ENCODE measurements at regions not wholly inside any gene's neighbourhood (a gene's known extent, or its start where the extent isn't known, plus 50 kb on each side); places are given as distances from the start of the nearest gene placed in this dataset.

DNA sequence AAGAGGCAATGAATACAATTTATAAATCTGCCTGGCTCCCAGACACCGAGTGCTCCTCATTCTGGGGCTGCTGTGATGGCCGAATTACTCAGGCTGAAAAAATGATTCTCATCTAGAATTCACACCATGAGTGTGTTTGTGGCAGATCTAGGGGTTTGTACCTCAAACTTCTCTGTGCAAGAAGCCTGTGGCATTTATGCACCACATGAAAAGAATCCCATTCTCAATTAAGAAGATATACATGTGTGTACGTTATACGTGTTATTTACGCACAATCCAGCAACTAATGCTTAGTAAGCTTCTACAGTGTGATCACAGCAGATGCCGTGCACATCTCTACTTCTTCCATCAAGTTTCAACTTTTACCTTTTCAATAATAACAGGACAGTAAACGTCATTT is 476.8 kb downstream of the SHQ1 start:
- no peak overlapping the region for H3K4me3 ChIP-seq (ENCODE audit: low read depth, low read length)
- TF ChIP-seq, protein P1, sequence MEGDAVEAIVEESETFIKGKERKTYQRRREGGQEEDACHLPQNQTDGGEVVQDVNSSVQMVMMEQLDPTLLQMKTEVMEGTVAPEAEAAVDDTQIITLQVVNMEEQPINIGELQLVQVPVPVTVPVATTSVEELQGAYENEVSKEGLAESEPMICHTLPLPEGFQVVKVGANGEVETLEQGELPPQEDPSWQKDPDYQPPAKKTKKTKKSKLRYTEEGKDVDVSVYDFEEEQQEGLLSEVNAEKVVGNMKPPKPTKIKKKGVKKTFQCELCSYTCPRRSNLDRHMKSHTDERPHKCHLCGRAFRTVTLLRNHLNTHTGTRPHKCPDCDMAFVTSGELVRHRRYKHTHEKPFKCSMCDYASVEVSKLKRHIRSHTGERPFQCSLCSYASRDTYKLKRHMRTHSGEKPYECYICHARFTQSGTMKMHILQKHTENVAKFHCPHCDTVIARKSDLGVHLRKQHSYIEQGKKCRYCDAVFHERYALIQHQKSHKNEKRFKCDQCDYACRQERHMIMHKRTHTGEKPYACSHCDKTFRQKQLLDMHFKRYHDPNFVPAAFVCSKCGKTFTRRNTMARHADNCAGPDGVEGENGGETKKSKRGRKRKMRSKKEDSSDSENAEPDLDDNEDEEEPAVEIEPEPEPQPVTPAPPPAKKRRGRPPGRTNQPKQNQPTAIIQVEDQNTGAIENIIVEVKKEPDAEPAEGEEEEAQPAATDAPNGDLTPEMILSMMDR (conservative IDR thresholded peaks at IDR 0.05; ENCODE audit: low read depth, low read length): no peak
- no peak for DNase-seq (ENCODE audit: low read depth)

GRCh38 chr3:72370947-72371346 is 477.3 kb downstream of the SHQ1 start:
- no peak for DNase-seq (ENCODE audit: low read depth)
- TF ChIP-seq, protein P1 (conservative IDR thresholded peaks at IDR 0.05; ENCODE audit: low read depth, low read length): no peak
- no peak overlapping the region for H3K4me3 ChIP-seq (ENCODE audit: low read depth, low read length)

DNA sequence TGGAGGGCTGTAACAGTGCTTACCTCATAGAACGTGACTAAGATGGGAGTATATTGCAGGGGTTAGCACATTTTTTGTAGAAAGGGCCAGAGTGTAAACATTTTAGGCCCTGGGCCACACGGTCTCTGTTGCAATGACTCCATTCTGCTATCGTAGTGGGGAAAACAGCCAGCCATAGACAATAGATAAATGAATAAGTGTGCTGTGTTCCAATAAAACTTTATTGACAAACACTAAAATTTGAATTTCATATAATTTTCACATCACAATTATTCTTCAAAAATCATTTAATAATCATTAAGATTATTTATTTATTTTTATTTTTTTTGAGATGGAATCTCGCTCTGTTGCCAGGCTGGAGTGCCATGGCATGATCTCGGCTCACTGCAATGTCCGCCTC is 478.6 kb downstream of the SHQ1 start:
- TF ChIP-seq, protein P1 (conservative IDR thresholded peaks at IDR 0.05; ENCODE audit: low read depth, low read length): no peak
- H3K4me3 ChIP-seq (ENCODE audit: low read depth, low read length): no peak overlapping the region

DNA sequence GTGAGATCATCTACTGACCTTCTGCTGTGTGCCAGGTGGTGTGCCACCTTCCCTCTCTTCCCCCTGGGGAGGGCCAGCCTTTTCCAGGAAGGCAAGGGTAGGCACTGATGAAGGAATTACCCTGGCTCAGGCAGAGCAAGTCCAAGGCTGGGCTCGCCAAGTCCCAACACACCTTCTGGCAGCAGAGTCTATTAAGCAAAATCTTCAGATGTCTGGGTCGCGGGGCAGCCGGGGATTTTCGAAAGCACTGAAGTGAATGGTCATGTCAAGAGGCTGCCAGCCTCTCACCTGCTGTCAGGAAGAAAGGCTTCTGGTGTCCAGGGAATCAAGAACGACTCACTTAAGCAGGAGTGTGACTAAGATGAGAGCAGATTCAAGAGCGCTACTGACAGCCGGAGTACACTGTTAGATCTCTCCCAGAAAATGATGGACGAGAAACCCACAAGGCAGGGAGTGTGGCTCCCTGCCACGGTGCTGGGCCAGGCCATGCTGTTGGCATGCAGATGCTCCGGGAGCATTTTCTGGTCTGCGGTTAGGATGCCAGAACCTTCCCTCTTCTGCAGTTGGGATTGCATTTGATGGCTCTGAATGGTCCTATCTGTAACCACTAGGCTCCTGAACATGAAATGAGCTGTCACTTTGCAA is 479.8 kb downstream of the SHQ1 start:
- TF ChIP-seq, protein P1 (conservative IDR thresholded peaks at IDR 0.05; ENCODE audit: low read depth, low read length): no peak
- no peak overlapping the region for H3K4me3 ChIP-seq (ENCODE audit: low read depth, low read length)
- DNase-seq (ENCODE audit: low read depth): no peak

More for the DNA sequence above, 478.6 kb downstream of the SHQ1 start:
- DNase-seq (ENCODE audit: low read depth): no peak

- TF ChIP-seq, protein P1 (conservative IDR thresholded peaks at IDR 0.05; ENCODE audit: low read depth, low read length): no peak
- DNase-seq (ENCODE audit: low read depth): no peak
- no peak overlapping the region for H3K4me3 ChIP-seq (ENCODE audit: low read depth, low read length)
These were observed 486.3 kb downstream of the SHQ1 start for GRCh38 chr3:72361990-72362389.

GRCh38 chr3:72359743-72360142 is 488.5 kb downstream of the SHQ1 start:
- TF ChIP-seq, protein P1 (conservative IDR thresholded peaks at IDR 0.05; ENCODE audit: low read depth, low read length): no peak
- DNase-seq (ENCODE audit: low read depth): no peak
- no peak overlapping the region for H3K4me3 ChIP-seq (ENCODE audit: low read depth, low read length)

DNA sequence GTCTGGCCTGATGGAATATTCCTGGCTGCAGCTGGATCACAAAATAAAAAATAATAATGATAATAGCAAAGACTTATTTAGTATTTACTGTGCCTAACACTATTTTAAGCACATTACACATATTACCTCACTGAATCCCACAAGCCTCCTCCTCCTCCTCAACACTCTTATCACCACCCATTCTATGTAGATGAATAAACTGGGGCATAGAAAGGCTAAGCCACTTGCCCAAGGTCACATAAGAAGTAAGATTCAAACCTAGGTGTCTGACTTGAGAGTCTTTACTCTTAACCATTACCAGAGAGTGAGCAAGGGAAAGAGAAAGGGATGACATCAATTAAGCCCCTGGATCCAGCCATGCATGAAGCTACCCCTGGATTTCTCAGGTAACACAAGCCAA is 493.1 kb downstream of the SHQ1 start:
- TF ChIP-seq, protein P1 (conservative IDR thresholded peaks at IDR 0.05; ENCODE audit: low read depth, low read length): no peak
- no peak overlapping the region for H3K4me3 ChIP-seq (ENCODE audit: low read depth, low read length)
- DNase-seq (ENCODE audit: low read depth): no peak
